Urothelium cell line (cell line): ENCODE measurements at regions not wholly inside any gene's neighbourhood (a gene's known extent, or its start where the extent isn't known, plus 50 kb on each side); places are given as distances from the start of the nearest gene placed in this dataset.

ENCODE experiments used
- DNase-seq: peaks from one replicate; pipeline ENCODE4 v3.0.0; 2011; ENCODE audit warnings: low spot score, mixed read lengths
- FAIRE-seq: peaks from 2 replicates; lab custom pipeline; 2011; peaks lifted over from hg19 to GRCh38; lab: Jason Lieb, UNC

- FAIRE-seq (no peak), DNase-seq (peak; percentile 22)
Measured at GRCh38 chr4:117783716-117784115, 250.6 kb upstream of the NDST3 start.

- no peak for FAIRE-seq
- DNase-seq, result no peak
Measured at GRCh38 chr4:117784266-117784665, 250.0 kb upstream of the NDST3 start.

DNA sequence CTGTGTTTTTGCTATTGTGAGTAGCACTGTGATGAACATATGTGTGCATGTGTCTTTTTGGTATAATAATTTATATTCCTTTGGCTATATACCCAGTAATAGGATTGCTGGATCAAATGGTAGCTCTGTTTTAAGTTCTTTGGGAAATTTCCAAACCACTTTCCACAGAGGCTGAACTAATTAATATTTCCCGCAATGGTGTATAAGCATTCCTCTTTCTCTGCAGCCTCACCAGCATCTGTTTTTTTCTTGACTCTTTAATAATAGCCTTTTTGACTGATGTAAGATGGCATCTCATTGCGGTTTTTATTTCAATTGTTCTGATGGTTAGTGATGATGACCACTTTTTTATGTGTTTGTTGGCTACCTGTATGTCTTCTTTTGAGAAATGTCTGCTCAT is 247.7 kb upstream of the NDST3 start:
- FAIRE-seq, result no peak
- no peak for DNase-seq

GRCh38 chr4:117793845-117794480 is 240.3 kb upstream of the NDST3 start:
- DNase-seq, result no peak
- FAIRE-seq, result no peak

- DNase-seq (no peak), FAIRE-seq (no peak)
Measured at GRCh38 chr4:117796677-117797076, 237.6 kb upstream of the NDST3 start.

DNA sequence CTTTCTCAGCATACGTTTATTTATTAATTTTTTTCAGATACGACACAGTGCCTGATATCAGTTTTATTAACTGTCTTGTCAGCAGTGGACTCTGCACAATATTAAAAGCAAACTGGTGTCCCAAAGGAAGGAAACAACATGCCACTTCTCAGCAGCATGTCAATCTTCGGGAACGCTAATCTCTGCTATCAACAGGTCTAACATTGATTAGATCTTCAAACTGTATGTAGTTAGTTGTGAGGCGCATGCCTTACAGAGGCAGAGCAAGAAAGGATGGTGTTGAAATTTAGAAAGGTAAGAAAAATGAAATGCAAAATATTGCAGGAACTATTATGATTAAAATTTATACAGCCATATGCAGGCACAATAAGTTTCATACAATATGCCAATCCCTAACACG is 233.7 kb upstream of the NDST3 start:
- no peak for FAIRE-seq

DNA sequence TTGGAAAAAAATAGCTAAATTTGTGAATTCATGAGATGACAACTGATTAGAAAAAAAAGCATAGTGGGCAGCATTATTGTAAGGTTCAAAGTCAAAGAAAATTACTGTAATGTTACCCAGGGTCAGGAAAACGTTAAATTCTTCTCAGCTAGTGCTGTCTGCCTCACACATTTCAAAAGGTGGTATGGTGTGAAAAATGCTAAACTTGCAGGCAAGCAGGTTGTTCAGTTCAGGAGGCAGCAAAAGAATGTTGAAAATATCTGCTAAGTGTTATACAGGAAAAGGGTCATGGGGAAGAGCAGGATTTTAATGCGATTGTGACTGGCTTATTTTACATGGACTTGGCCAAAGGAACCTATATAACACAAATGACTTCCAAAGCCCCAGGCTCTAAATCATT is 232.5 kb upstream of the NDST3 start:
- no peak for DNase-seq
- no peak for FAIRE-seq

More for the DNA sequence above, 233.7 kb upstream of the NDST3 start:
- no peak for DNase-seq

GRCh38 chr4:117811731-117812130 is 222.6 kb upstream of the NDST3 start:
- FAIRE-seq (no peak), DNase-seq (no peak)

GRCh38 chr4:117814277-117815246 is 219.7 kb upstream of the NDST3 start:
- FAIRE-seq, result no peak
- no peak for DNase-seq

- DNase-seq (no peak), FAIRE-seq (no peak)
Measured at GRCh38 chr4:117817301-117817700, 217.0 kb upstream of the NDST3 start.

DNA sequence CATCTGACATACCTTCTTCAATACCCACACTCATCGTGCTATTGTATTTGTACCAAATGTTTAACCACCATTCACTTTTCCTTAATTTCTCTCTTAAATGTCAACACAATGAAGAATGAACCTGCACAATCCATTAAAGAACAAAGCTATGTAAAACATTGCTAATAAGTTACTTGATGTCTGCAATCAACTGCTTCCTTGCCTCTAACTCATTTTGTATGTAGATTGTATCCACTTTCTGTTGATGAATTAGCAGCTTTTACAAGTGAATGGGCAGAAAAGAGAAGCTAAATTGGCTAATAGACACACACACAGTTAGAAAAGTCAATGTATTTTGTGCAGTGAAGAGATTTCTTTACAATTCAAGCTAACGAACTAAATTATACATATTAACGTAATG is 212.5 kb upstream of the NDST3 start:
- FAIRE-seq (no peak), DNase-seq (no peak)

- DNase-seq, result no peak
- FAIRE-seq, result no peak
Measured at GRCh38 chr4:117823388-117823787, 210.9 kb upstream of the NDST3 start.

- DNase-seq (no peak), FAIRE-seq (no peak)
Measured at GRCh38 chr4:117825600-117825999, 208.7 kb upstream of the NDST3 start.

- no peak for DNase-seq
Measured at GRCh38 chr4:117831060-117831683, 203.1 kb upstream of the NDST3 start.

GRCh38 chr4:117835566-117835965 is 198.7 kb upstream of the NDST3 start:
- DNase-seq (no peak), FAIRE-seq (no peak)

More at GRCh38 chr4:117831060-117831683, 203.1 kb upstream of the NDST3 start:
- FAIRE-seq, result no peak

- FAIRE-seq (no peak), DNase-seq (no peak)
Measured at GRCh38 chr4:117844594-117844993, 189.7 kb upstream of the NDST3 start.

DNA sequence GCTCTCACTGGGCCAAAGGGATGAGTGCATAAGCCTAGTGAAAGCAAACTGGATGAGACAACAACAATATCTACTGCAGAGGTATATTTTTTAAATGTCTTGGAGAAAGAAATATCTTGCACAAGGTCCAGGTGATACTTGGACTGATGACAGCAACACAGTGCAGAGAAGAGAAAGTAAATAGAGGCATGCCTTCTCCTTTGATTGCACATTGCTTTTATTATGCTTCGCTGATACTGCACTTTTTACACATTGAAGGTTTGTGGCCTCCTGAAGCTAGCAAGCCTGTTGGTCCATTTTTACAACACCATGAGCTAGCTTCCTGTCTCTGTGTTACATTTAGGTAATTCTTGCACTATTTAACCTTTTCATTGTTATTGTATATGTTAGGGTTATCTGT is 189.0 kb upstream of the NDST3 start:
- DNase-seq (no peak), FAIRE-seq (no peak)

DNA sequence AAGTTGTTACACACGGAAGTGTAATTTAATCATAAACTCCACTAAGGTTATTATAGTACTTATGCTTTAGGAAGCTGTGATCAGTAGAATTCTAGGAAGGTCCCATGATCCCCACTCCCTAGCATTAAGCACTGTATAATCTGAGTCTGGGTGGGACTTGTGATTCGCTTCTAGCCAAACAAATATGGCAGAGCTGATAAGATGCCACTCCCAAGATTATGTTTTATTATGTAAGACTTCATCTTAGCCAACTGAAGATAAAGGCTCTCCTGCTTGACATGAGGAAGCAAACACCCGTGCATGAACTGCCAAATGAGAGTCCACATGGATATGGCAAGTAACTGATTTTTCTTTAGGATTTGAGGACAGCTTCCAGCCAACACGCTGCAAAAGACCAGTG is 186.4 kb upstream of the NDST3 start:
- no peak for DNase-seq
- FAIRE-seq, result no peak

- DNase-seq, result no peak
- no peak for FAIRE-seq
Measured at GRCh38 chr4:117868201-117868600, 166.1 kb upstream of the NDST3 start.

DNA sequence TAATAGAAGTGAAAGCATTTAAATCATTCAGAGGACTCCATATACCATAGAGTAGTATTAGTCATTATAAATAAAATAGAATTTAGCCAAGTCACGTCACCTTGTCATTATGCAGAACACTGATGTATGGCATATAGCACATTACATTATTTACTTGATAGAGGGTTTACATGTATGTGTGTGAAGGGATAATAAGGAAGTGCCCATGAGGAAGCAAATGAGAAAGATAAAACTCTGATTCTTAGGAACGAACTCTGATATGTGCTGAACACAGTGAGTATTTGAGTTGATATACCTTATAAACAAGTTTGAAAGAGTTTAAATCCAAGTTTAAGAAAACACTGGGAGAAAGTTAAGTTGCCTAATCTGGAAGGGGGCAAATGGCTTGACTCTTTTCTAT is 160.5 kb upstream of the NDST3 start:
- no peak for FAIRE-seq
- no peak for DNase-seq

GRCh38 chr4:117874216-117874615 is 160.1 kb upstream of the NDST3 start:
- no peak for FAIRE-seq
- DNase-seq, result no peak

- FAIRE-seq (no peak), DNase-seq (no peak)
Measured at GRCh38 chr4:117889978-117890377, 144.3 kb upstream of the NDST3 start.
